ENCODE measurements at regions not wholly inside any gene's neighbourhood (a gene's known extent, or its start where the extent isn't known, plus 50 kb on each side); places are given as distances from the start of the nearest gene placed in this dataset.

GRCh38 chr6:148689168-148689567, 57.7 kb upstream of the UST start:
- H3K27me3 ChIP-seq, result no peaks in the 10 kb centered on the region
- H3K36me3 ChIP-seq, result no peaks in the 10 kb centered on the region
- no peaks in the 10 kb centered on the region for H3K9me3 ChIP-seq
- TF ChIP-seq CTCF (IDR thresholded peaks at IDR 0.05), result no peak
- H3K4me3 ChIP-seq, result no peak overlapping the region
- intact Hi-C loops (cut with DNase I), result no loop called here
- no peak overlapping the region for H3K27ac ChIP-seq
- DNase-seq (ENCODE audit: low spot score in 2 of 2), result no peak
- H3K4me1 ChIP-seq, result no peaks in the 10 kb centered on the region

GRCh38 chr6:148693882-148694484, 52.8 kb upstream of the UST start:
- no peaks in the 10 kb centered on the region for H3K9me3 ChIP-seq
- no peak overlapping the region for H3K27ac ChIP-seq
- no peak overlapping the region for H3K4me3 ChIP-seq
- no peaks in the 10 kb centered on the region for H3K4me1 ChIP-seq
- TF ChIP-seq CTCF (IDR thresholded peaks at IDR 0.05), result no peak
- intact Hi-C loops (cut with DNase I), result no loop called here
- no peaks in the 10 kb centered on the region for H3K36me3 ChIP-seq
- DNase-seq (ENCODE audit: low spot score in 2 of 2), result no peak
- H3K27me3 ChIP-seq, result no peaks in the 10 kb centered on the region

All from ascending aorta (tissue), 2 donors.